A549 (cell line): ENCODE measurements at regions not wholly inside any gene's neighbourhood (a gene's known extent, or its start where the extent isn't known, plus 50 kb on each side); places are given as distances from the start of the nearest gene placed in this dataset.
A peak's percentile ranks its signal among the peaks of the same experiment; 100 is the strongest.

Experiments
- ATAC-seq, 2 experiments: fragments of 200-7000 bp in 1 of 2; fragments of >200 bp in 1 of 2; cut with Nextera tagmentation in 1 of 2; cut with Tn5 transposase in 1 of 2; 3 replicates each; pipeline versions ENCODE4 v1.8.0 to v1.9.1; 2018 to 2020; ENCODE audit warnings: mild to moderate bottlenecking in 1 of 2, moderate library complexity in 1 of 2
- CTCF ChIA-PET: fragments of 300-600 bp; sonication (Branson Sonifier 250); formaldehyde crosslinking; extraction: SDS; loops from one replicate; lab custom pipeline; 2021; ENCODE audit warnings: antibody characterized with exemption, inconsistent platforms; lab: Yijun Ruan, JAX
- POLR2A ChIA-PET: fragments of 350-600 bp; formaldehyde crosslinking; extraction: SDS; loops from one replicate; lab custom pipeline; 2021; ENCODE audit warnings: antibody characterized with exemption, inconsistent platforms; lab: Yijun Ruan, JAX
- DNase-seq, 2 experiments: peaks; one replicate each; pipeline versions ENCODE4 v3.0.0 to v3.0.0-alpha.2; 2011 to 2016; ENCODE audit warnings: low read depth in 1 of 2, low spot score in 1 of 2
- FAIRE-seq: peaks from 2 replicates; lab custom pipeline; 2011; peaks lifted over from hg19 to GRCh38; lab: Jason Lieb, UNC
- H3K27ac ChIP-seq, 2 experiments: fragments of >200 bp; sonication (Bioruptor Twin); formaldehyde crosslinking; 3 replicates each; pipeline ENCODE4 v1.5.1; 2016 to 2017
- H3K4me1 ChIP-seq: fragments of >200 bp; sonication (Bioruptor Twin); formaldehyde crosslinking; 3 replicates; pipeline ENCODE4 v1.6.1; 2016
- H3K4me2 ChIP-seq: fragments of >200 bp; sonication (Bioruptor Twin); formaldehyde crosslinking; 3 replicates; pipeline ENCODE4 v1.6.1; 2016
- H3K4me3 ChIP-seq: fragments of >200 bp; sonication (Bioruptor Twin); formaldehyde crosslinking; 3 replicates; pipeline ENCODE4 v1.5.1; 2016
- H3K9me3 ChIP-seq: fragments of >200 bp; sonication (Bioruptor Twin); formaldehyde crosslinking; 3 replicates; pipeline ENCODE4 v1.6.1; 2016
- E2F6 ChIP-seq: IDR thresholded peaks from 2 replicates; pipeline ENCODE4 v1.6.1; 2012; ENCODE audit warnings: low read depth, borderline replicate concordance
- ELK1 ChIP-seq: fragments of 150-350 bp; IDR thresholded peaks from 2 replicates; pipeline ENCODE4 v1.6.1; 2014; ENCODE audit warnings: low read depth, mild to moderate bottlenecking, low read length
- FOSL2 ChIP-seq, 2 experiments: fragments of 450-650 bp in 1 of 2; fragments of >200 bp in 1 of 2; sonication (Bioruptor Twin) in 1 of 2; formaldehyde crosslinking; IDR thresholded peaks; 2 replicates each; pipeline versions ENCODE4 v1.5.0 to v1.6.1; 2016 to 2020; ENCODE audit warnings: mild to moderate bottlenecking in 1 of 2, moderate library complexity in 1 of 2
- GATA3 ChIP-seq: IDR thresholded peaks from 2 replicates; pipeline ENCODE4 v1.6.1; 2012; ENCODE audit warnings: borderline replicate concordance
- HEYL ChIP-seq: fragments of 250-450 bp; sonication (Bioruptor Pico); IDR thresholded peaks from 2 replicates; pipeline ENCODE4 v1.8.0; 2021; ENCODE audit warnings: mild to moderate bottlenecking, moderate library complexity
- HOXB5 ChIP-seq: fragments of 250-450 bp; sonication (Bioruptor Pico); IDR thresholded peaks from 2 replicates; pipeline ENCODE4 v1.5.0; 2020; ENCODE audit warnings: mild to moderate bottlenecking, moderate library complexity
- JUNB ChIP-seq: fragments of >200 bp; sonication (Bioruptor Twin); formaldehyde crosslinking; IDR thresholded peaks from 2 replicates; pipeline ENCODE4 v1.6.1; 2016
- KDM5A ChIP-seq: fragments of 200-600 bp; sonication (generic); IDR thresholded peaks from 2 replicates; pipeline ENCODE4 v1.6.1; 2016; ENCODE audit warnings: antibody characterized with exemption, mild to moderate bottlenecking
- MYC ChIP-seq: IDR thresholded peaks from 2 replicates; pipeline ENCODE4 v1.6.1; 2012; ENCODE audit warnings: mild to moderate bottlenecking, inconsistent platforms, low read length, improper control_type of control experiment, borderline replicate concordance
- NPAS2 ChIP-seq: fragments of 250-450 bp; sonication (Bioruptor Pico); IDR thresholded peaks from 2 replicates; pipeline ENCODE4 v1.8.0; 2022; ENCODE audit warnings: mild to moderate bottlenecking, moderate library complexity, borderline replicate concordance
- NR3C1 ChIP-seq: fragments of >200 bp; sonication (Bioruptor Twin); formaldehyde crosslinking; IDR thresholded peaks from 3 replicates; pipeline ENCODE4 v1.6.1; 2017
- PHF8 ChIP-seq: fragments of 200-600 bp; sonication (generic); IDR thresholded peaks from 2 replicates; pipeline ENCODE4 v1.6.1; 2016; ENCODE audit warnings: low read depth, mild to moderate bottlenecking, antibody characterized with exemption, moderate library complexity, borderline replicate concordance
- POLR2A ChIP-seq: IDR thresholded peaks from 2 replicates; pipeline ENCODE4 v1.6.1; 2012; ENCODE audit warnings: mild to moderate bottlenecking, low read length
- RAD21 ChIP-seq, 2 experiments: fragments of >200 bp in 1 of 2; sonication (Bioruptor Twin) in 1 of 2; formaldehyde crosslinking in 1 of 2; IDR thresholded peaks in 1 of 2; conservative IDR thresholded peaks in 1 of 2; 2 replicates in 1 of 2; 3 replicates in 1 of 2; pipeline ENCODE4 v1.6.1; 2012 to 2018; ENCODE audit warnings: inconsistent platforms in 1 of 2
- REST ChIP-seq: fragments of 200-600 bp; sonication (generic); IDR thresholded peaks from 2 replicates; pipeline ENCODE4 v1.6.1; 2016; ENCODE audit warnings: antibody characterized with exemption, mild to moderate bottlenecking, moderate library complexity
- RNF2 ChIP-seq: fragments of 200-600 bp; sonication (generic); IDR thresholded peaks from 2 replicates; pipeline ENCODE4 v1.6.1; 2016; ENCODE audit warnings: low read depth, mild to moderate bottlenecking, antibody characterized with exemption, moderate library complexity, borderline replicate concordance
- SREBF2 ChIP-seq: fragments of 450-650 bp; IDR thresholded peaks from 2 replicates; pipeline ENCODE4 v1.6.1; 2014; ENCODE audit warnings: mild to moderate bottlenecking, moderate library complexity
- TFCP2L1 ChIP-seq: fragments of 250-450 bp; sonication (Bioruptor Pico); IDR thresholded peaks from 2 replicates; pipeline ENCODE4 v1.5.0; 2021; ENCODE audit warnings: mild to moderate bottlenecking
- ZFP36 ChIP-seq: fragments of 450-650 bp; IDR thresholded peaks from 2 replicates; pipeline ENCODE4 v1.6.1; 2014; ENCODE audit warnings: borderline replicate concordance; ENCODE audit not compliant: partially characterized antibody
- ZNF302 ChIP-seq: fragments of 250-450 bp; sonication (Bioruptor Pico); IDR thresholded peaks from 2 replicates; pipeline ENCODE4 v1.9.0; 2021; ENCODE audit warnings: inconsistent platforms, mild to moderate bottlenecking, moderate library complexity
- WGBS: methylation state at CpG from one replicate; pipeline ENCODE4 v1.1.6; 2017; ENCODE audit errors: missing lambda C conversion rate; 5-methylcytosine and 5-hydroxymethylcytosine counted together

- ATAC-seq (no peak), FAIRE-seq (no peak), DNase-seq (no peak)
- no peak overlapping the region for H3K4me2 ChIP-seq
- H3K4me1 ChIP-seq: no peaks in the 10 kb centered on the region
- ChIA-PET CTCF (no interaction called here), POLR2A (no interaction called here)
- H3K9me3 ChIP-seq: peaks cover 10% of the 10 kb centered on the region
- H3K4me3 ChIP-seq: no peak overlapping the region
- TF ChIP-seq MYC (no peak), REST (no peak), ELK1 (no peak), GATA3 (no peak), JUNB (no peak), NPAS2 (CRISPR knock-in tag) (no peak), NR3C1 (no peak), FOSL2 (IDR thresholded peaks at IDR 0.05) (no peak), FOSL2 (CRISPR knock-in tag; IDR thresholded peaks at IDR 0.05) (no peak), PHF8 (no peak), RAD21 (conservative IDR thresholded peaks at IDR 0.05 in 1 of 2, IDR thresholded peaks at IDR 0.05 in 1 of 2) (no peak), SREBF2 (no peak), ZFP36 (no peak), E2F6 (no peak)
- 68% methylated on average over 7 of the region's 7 CpGs for WGBS
- no peak overlapping the region for H3K27ac ChIP-seq
Measured at GRCh38 chr6:2485116-2485515, 239.7 kb upstream of the GMDS start.

- ChIA-PET POLR2A (no interaction called here), CTCF (interaction anchor here (1.0 to 1.1 kb wide), 2 partner anchors 11 to 43 kb away, joined by 3 read pairs; no protein-coding TSS in a partner anchor)
- Histone ChIP-seq H3K4me3 (no peak overlapping the region), H3K27ac (no peak overlapping the region), H3K9me3 (peaks cover 8% of the 10 kb centered on the region), H3K4me1 (no peaks in the 10 kb centered on the region), H3K4me2 (no peak overlapping the region)
- DNase-seq: peak in 1 of 2 experiments; percentile 38
- no peak for TF ChIP-seq HEYL
- TF ChIP-seq REST: no peak
- TF ChIP-seq POLR2A: no peak
- no peak for TF ChIP-seq NPAS2 (CRISPR knock-in tag)
- no peak for TF ChIP-seq MYC
- TF ChIP-seq KDM5A: no peak
- TF ChIP-seq RNF2: no peak
- TF ChIP-seq PHF8: no peak
- TF ChIP-seq ZNF302 (CRISPR knock-in tag): no peak
- no peak for TF ChIP-seq HOXB5 (CRISPR knock-in tag)
- no peak for TF ChIP-seq TFCP2L1 (CRISPR knock-in tag)
- WGBS: 41% methylated on average over 2 of the region's 2 CpGs
- ATAC-seq: no peak
- FAIRE-seq: no peak
Measured at GRCh38 chr6:2482773-2483172, 237.4 kb upstream of the GMDS start.
